Body of pancreas (tissue), 4 donors: ENCODE measurements at regions not wholly inside any gene's neighbourhood (a gene's known extent, or its start where the extent isn't known, plus 50 kb on each side); places are given as distances from the start of the nearest gene placed in this dataset.

Source experiments
- CTCF ChIP-seq, 7 experiments: fragments of 450-650 bp in 4 of 7; fragments of 200-600 bp in 3 of 7; sonication (generic) in 3 of 7; IDR thresholded peaks; one replicate each; pipeline ENCODE4 v1.5.1; 2016 to 2019; ENCODE audit warnings: antibody characterized with exemption in 7 of 7
- POLR2A ChIP-seq, 3 donors: fragments of 450-650 bp; IDR thresholded peaks; one replicate each; pipeline ENCODE4 v1.6.1; 2016; ENCODE audit warnings: antibody characterized with exemption in 3 of 3, mild to moderate bottlenecking in 2 of 3

GRCh38 chr5:54746346-54746745 lies 228.8 kb downstream of the SNX18 start:
- TF ChIP-seq POLR2A (IDR thresholded peaks at IDR 0.05) (no peak), CTCF (IDR thresholded peaks at IDR 0.05) (no peak)
